Trophoblast cell (in vitro differentiated cells and primary cell): ENCODE measurements at regions not wholly inside any gene's neighbourhood (a gene's known extent, or its start where the extent isn't known, plus 50 kb on each side); places are given as distances from the start of the nearest gene placed in this dataset.

Experiments used
- DNase-seq, 2 donors: peaks; one replicate each; pipeline ENCODE4 v3.0.0-alpha.2; 2016
- H2AFZ ChIP-seq: 2 replicates; pipeline ENCODE4 v1.6.1; 2013; ENCODE audit warnings: low read length, moderate library complexity, mild to moderate bottlenecking; ENCODE audit not compliant: insufficient read depth, poor library complexity
- H2AK5ac ChIP-seq: 2 replicates; pipeline ENCODE4 v1.6.1; 2013; ENCODE audit warnings: mild to moderate bottlenecking, low read length
- H2BK120ac ChIP-seq: 2 replicates; pipeline ENCODE4 v1.6.1; 2013; ENCODE audit warnings: low read length, mild to moderate bottlenecking, moderate library complexity; ENCODE audit not compliant: insufficient read depth, poor library complexity
- H2BK12ac ChIP-seq: 2 replicates; pipeline ENCODE4 v1.6.1; 2013; ENCODE audit warnings: mild to moderate bottlenecking, low read length, moderate library complexity
- H2BK5ac ChIP-seq: 2 replicates; pipeline ENCODE4 v1.6.1; 2013; ENCODE audit warnings: low read length, low read depth, moderate library complexity, mild to moderate bottlenecking; ENCODE audit not compliant: poor library complexity
- H3K14ac ChIP-seq: 2 replicates; pipeline ENCODE4 v1.6.1; 2013; ENCODE audit warnings: mild to moderate bottlenecking, low read length
- H3K18ac ChIP-seq: 2 replicates; pipeline ENCODE4 v1.6.1; 2013; ENCODE audit warnings: mild to moderate bottlenecking, low read length
- H3K23ac ChIP-seq: 2 replicates; pipeline ENCODE4 v1.6.1; 2013; ENCODE audit warnings: low read length
- H3K27ac ChIP-seq: 2 replicates; pipeline ENCODE4 v1.5.1; 2013; ENCODE audit warnings: low read depth, mild to moderate bottlenecking, inconsistent platforms, low read length, moderate library complexity
- H3K27me3 ChIP-seq: 2 replicates; pipeline ENCODE4 v1.6.1; 2013; ENCODE audit warnings: inconsistent platforms, mild to moderate bottlenecking, low read length, moderate library complexity; ENCODE audit not compliant: insufficient read depth
- H3K36me3 ChIP-seq, 2 experiments: 1 replicate in 1 of 2; 2 replicates in 1 of 2; pipeline ENCODE4 v1.6.1; 2013; ENCODE audit warnings: low read length in 2 of 2, mild to moderate bottlenecking in 2 of 2, moderate library complexity in 1 of 2; ENCODE audit not compliant: insufficient read depth in 2 of 2, control insufficient read depth in 1 of 2
- H3K4ac ChIP-seq: 2 replicates; pipeline ENCODE4 v1.6.1; 2013; ENCODE audit warnings: low read depth, mild to moderate bottlenecking, low read length, moderate library complexity
- H3K4me1 ChIP-seq, 2 experiments: 1 replicate in 1 of 2; 2 replicates in 1 of 2; pipeline ENCODE4 v1.6.1; 2013; ENCODE audit warnings: low read length in 2 of 2, mild to moderate bottlenecking in 2 of 2, moderate library complexity in 1 of 2; ENCODE audit not compliant: insufficient read depth in 2 of 2, control insufficient read depth in 1 of 2
- H3K4me2 ChIP-seq: 2 replicates; pipeline ENCODE4 v1.6.1; 2013; ENCODE audit warnings: inconsistent platforms, mild to moderate bottlenecking, low read length, moderate library complexity
- H3K4me3 ChIP-seq: 2 replicates; pipeline ENCODE4 v1.5.1; 2013; ENCODE audit warnings: mild to moderate bottlenecking, low read depth, low read length, inconsistent platforms
- H3K79me1 ChIP-seq: one replicate; pipeline ENCODE4 v1.6.1; 2013; ENCODE audit warnings: low read length
- H3K79me2 ChIP-seq: 2 replicates; pipeline ENCODE4 v1.6.1; 2013; ENCODE audit warnings: low read length, mild to moderate bottlenecking; ENCODE audit not compliant: control insufficient read depth, insufficient read depth, poor library complexity
- H3K9ac ChIP-seq: 2 replicates; pipeline ENCODE4 v1.6.1; 2013; ENCODE audit warnings: mild to moderate bottlenecking, low read length
- H3K9me3 ChIP-seq: 2 replicates; pipeline ENCODE4 v1.6.1; 2013; ENCODE audit warnings: low read depth, mild to moderate bottlenecking, control low read depth, inconsistent platforms, low read length; ENCODE audit not compliant: insufficient read depth
- H4K12ac ChIP-seq: 2 replicates; pipeline ENCODE4 v1.6.1; 2013; ENCODE audit warnings: low read depth, mild to moderate bottlenecking, low read length, moderate library complexity
- H4K8ac ChIP-seq: 2 replicates; pipeline ENCODE4 v1.6.1; 2013; ENCODE audit warnings: low read depth, mild to moderate bottlenecking, low read length, moderate library complexity
- H4K91ac ChIP-seq: one replicate; pipeline ENCODE4 v1.6.1; 2013; ENCODE audit warnings: low read depth, mild to moderate bottlenecking, low read length, moderate library complexity
- WGBS: extraction: QIAGEN DNeasy Blood & Tissue Kit; methylation state at CpG from one replicate; pipeline ENCODE4 v1.1.7; 2013; ENCODE audit warnings: missing lambda C conversion rate; ENCODE audit not compliant: insufficient read length, insufficient coverage; ENCODE audit errors: extremely low coverage; 5-methylcytosine and 5-hydroxymethylcytosine counted together

DNA sequence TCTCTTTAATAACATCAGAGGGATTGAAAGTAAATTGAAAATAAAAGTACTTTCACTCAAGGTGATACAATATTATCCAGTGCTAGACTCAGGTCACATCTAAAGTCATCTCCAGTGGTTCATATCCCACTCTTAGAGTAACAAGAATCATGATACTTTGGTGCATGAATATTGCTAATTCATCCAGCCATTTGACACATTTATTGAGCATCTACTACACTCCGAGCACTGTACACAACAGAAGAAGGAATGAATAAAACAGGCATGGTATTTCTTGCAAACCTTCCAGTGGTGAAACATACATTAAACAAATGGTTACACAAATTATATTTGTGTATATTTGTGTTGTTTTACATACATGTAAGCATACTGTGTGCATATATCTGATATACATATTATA, 116.0 kb upstream of the TMCC3 start:
- Histone ChIP-seq H3K4ac (no peak overlapping the region), H4K12ac (no peak overlapping the region), H3K36me3 (no peaks in the 10 kb centered on the region), H3K14ac (no peak overlapping the region), H2AK5ac (no peak overlapping the region), H3K4me3 (no peak overlapping the region), H2BK120ac (no peak overlapping the region), H3K79me1 (no peaks in the 10 kb centered on the region), H3K79me2 (no peaks in the 10 kb centered on the region), H3K27me3 (no peaks in the 10 kb centered on the region), H2AFZ (no peak overlapping the region), H3K18ac (no peak overlapping the region), H3K4me1 (peaks cover 0 to 1% of the 10 kb centered on the region in 2 experiments), H3K9me3 (no peaks in the 10 kb centered on the region), H3K4me2 (no peak overlapping the region), H4K8ac (no peak overlapping the region), H2BK12ac (no peak overlapping the region), H3K27ac (no peak overlapping the region), H3K9ac (no peak overlapping the region), H2BK5ac (no peak overlapping the region), H4K91ac (no peak overlapping the region), H3K23ac (no peak overlapping the region)
- DNase-seq, result no peak
- WGBS, result no CpG with 5 or more reads among the region's 1 CpG

DNA sequence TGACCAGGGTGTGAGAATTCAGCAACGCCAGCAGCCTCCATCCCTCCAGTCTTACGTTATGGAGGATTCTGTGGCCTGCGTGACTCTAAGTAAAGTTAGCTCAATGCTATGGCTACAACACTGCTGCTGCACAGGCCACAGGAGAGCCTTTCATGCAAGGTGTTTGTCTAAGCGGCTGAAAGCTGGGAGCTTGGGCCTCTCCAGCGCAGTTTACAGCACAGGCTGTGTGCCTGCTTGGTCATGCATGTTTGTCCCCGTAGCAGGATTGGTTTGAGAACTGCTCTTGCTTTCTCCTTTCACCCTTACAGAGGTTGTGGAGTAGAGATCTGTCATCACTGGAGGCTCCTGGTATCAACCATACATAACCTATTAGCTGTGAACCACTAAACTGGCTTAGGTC, 113.1 kb upstream of the TMCC3 start:
- no peaks in the 10 kb centered on the region for H3K9me3 ChIP-seq
- H4K8ac ChIP-seq, result peak overlapping the region; percentile 37
- no peak overlapping the region for H3K9ac ChIP-seq
- no peaks in the 10 kb centered on the region for H3K79me2 ChIP-seq
- H2AFZ ChIP-seq, result no peak overlapping the region
- no peak overlapping the region for H3K4ac ChIP-seq
- H2BK12ac ChIP-seq, result no peak overlapping the region
- peak overlapping the region; percentile 16 for H4K91ac ChIP-seq
- H3K23ac ChIP-seq, result no peak overlapping the region
- peaks cover 0 to 1% of the 10 kb centered on the region in 2 experiments for H3K4me1 ChIP-seq
- no peak overlapping the region for H3K27ac ChIP-seq
- no peak overlapping the region for H3K14ac ChIP-seq
- H3K4me3 ChIP-seq, result no peak overlapping the region
- WGBS, result no CpG with 5 or more reads among the region's 6 CpGs
- H2BK120ac ChIP-seq, result no peak overlapping the region
- peak overlapping the region; percentile 61 for H3K18ac ChIP-seq
- no peak overlapping the region for H4K12ac ChIP-seq
- H2BK5ac ChIP-seq, result no peak overlapping the region
- no peak overlapping the region for H2AK5ac ChIP-seq
- H3K27me3 ChIP-seq, result no peaks in the 10 kb centered on the region
- no peaks in the 10 kb centered on the region for H3K36me3 ChIP-seq
- no peak for DNase-seq
- H3K79me1 ChIP-seq, result no peaks in the 10 kb centered on the region
- H3K4me2 ChIP-seq, result no peak overlapping the region

DNA sequence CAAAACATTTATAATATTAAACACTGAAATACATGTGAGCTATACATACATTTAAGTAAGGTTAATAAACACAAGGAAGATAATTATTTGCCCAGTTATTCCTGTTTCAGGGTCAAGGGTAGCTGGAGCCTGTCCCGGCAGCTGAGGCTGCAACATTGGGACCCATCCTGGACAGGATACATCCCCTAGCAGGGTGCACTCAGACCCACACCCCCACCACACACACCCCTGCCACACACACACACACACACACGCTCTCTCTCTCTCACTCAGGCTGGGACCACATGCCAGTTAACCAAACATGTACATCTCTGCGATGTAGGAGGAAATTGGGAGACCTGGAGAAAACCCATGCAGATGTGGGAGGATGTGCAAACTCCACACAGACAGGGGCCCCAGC, 112.6 kb upstream of the TMCC3 start:
- no peak overlapping the region for H3K9ac ChIP-seq
- no peaks in the 10 kb centered on the region for H3K79me2 ChIP-seq
- no peak overlapping the region for H3K4me2 ChIP-seq
- H4K8ac ChIP-seq, result no peak overlapping the region
- H3K9me3 ChIP-seq, result no peaks in the 10 kb centered on the region
- H3K4me1 ChIP-seq, result peaks cover 0 to 1% of the 10 kb centered on the region in 2 experiments
- H2BK5ac ChIP-seq, result no peak overlapping the region
- DNase-seq, result no peak
- no peak overlapping the region for H4K91ac ChIP-seq
- H3K23ac ChIP-seq, result no peak overlapping the region
- H3K36me3 ChIP-seq, result no peaks in the 10 kb centered on the region
- H2BK12ac ChIP-seq, result no peak overlapping the region
- H3K27ac ChIP-seq, result no peak overlapping the region
- H3K14ac ChIP-seq, result no peak overlapping the region
- no peak overlapping the region for H2AFZ ChIP-seq
- H3K4me3 ChIP-seq, result no peak overlapping the region
- H3K79me1 ChIP-seq, result no peaks in the 10 kb centered on the region
- no peak overlapping the region for H2AK5ac ChIP-seq
- no peak overlapping the region for H3K18ac ChIP-seq
- H2BK120ac ChIP-seq, result no peak overlapping the region
- no peaks in the 10 kb centered on the region for H3K27me3 ChIP-seq
- no CpG with 5 or more reads among the region's 3 CpGs for WGBS
- H4K12ac ChIP-seq, result no peak overlapping the region
- no peak overlapping the region for H3K4ac ChIP-seq

DNA sequence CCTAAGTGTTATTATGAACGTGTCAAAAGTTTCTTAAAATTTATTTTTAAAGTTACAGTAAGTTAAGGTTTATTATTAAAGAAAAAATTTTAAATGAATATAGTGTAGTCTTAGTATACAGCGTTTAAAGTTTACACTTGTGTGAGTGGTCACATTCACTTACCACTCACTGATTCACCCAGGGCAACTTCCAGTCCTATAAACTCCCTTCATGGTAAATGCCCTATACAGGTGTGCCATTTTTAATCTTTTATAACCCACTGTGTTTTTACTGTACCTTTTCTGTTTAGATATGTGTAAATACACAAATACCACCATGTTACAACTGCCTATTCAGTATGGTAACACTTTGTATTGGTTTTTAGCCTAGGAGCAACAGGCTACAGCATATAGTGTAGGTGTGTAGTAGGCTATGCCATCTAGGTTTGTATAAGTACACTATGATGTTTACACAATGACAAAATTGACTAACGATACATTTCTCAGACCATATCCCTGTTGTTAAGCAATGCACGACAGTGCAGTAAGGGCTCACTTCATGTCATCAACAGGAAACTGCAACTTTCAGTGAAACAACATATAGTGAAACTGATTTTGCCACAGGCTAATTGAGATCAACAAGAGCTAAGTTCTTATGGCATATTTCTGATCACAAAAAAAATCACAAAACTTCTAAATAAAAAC, 112.0 kb upstream of the TMCC3 start:
- Histone ChIP-seq H3K18ac (no peak overlapping the region), H3K14ac (no peak overlapping the region), H3K4me2 (no peak overlapping the region), H3K36me3 (no peaks in the 10 kb centered on the region), H4K8ac (no peak overlapping the region), H2AFZ (no peak overlapping the region), H3K9me3 (no peaks in the 10 kb centered on the region), H3K4me3 (no peak overlapping the region), H2BK5ac (no peak overlapping the region), H2AK5ac (no peak overlapping the region), H3K79me2 (no peaks in the 10 kb centered on the region), H3K4me1 (peaks cover 0 to 1% of the 10 kb centered on the region in 2 experiments), H3K23ac (no peak overlapping the region), H2BK12ac (no peak overlapping the region), H3K27ac (no peak overlapping the region), H4K91ac (no peak overlapping the region), H3K9ac (no peak overlapping the region), H3K79me1 (no peaks in the 10 kb centered on the region), H3K4ac (no peak overlapping the region), H4K12ac (no peak overlapping the region), H3K27me3 (no peaks in the 10 kb centered on the region), H2BK120ac (no peak overlapping the region)
- DNase-seq, result peak in 1 of 2 donors; percentile 26
- WGBS, result no CpG with 5 or more reads among the region's 4 CpGs
